HepG2 (cell line): ENCODE measurements at regions not wholly inside any gene's neighbourhood (a gene's known extent, or its start where the extent isn't known, plus 50 kb on each side); places are given as distances from the start of the nearest gene placed in this dataset.

Experiments used
- ATAC-seq: fragments of 200-7000 bp; cut with Tn5 transposase; 3 replicates; pipeline ENCODE4 v1.9.1; 2020; ENCODE audit warnings: mild to moderate bottlenecking, moderate library complexity
- BruUV-seq: library from RNA; stranded (reverse); fragments of 400-500 nt; replicated peaks from 2 replicates; lab custom pipeline; 2021; lab: Mats Ljungman, UMichigan
- CTCF ChIA-PET: fragments of 300-600 bp; formaldehyde crosslinking; extraction: SDS; loops from one replicate; lab custom pipeline; 2021; ENCODE audit warnings: low total read pairs, inconsistent platforms, low intra/inter-chr PET ratio; lab: Yijun Ruan, JAX
- POLR2A ChIA-PET: fragments of 350-600 bp; sonication (Branson Sonifier 250); formaldehyde crosslinking; loops from one replicate; lab custom pipeline; 2020; ENCODE audit warnings: antibody characterized with exemption, inconsistent platforms; lab: Yijun Ruan, JAX
- DNase-seq: peaks from one replicate; pipeline ENCODE4 v3.0.0-alpha.2; 2015; ENCODE audit warnings: low spot score
- FAIRE-seq: peaks from 3 replicates; lab custom pipeline; 2011; peaks lifted over from hg19 to GRCh38; lab: Jason Lieb, UNC
- H2AFZ ChIP-seq: one replicate; pipeline ENCODE4 v1.6.1; 2011; ENCODE audit warnings: low read length, inconsistent platforms
- H3K27ac ChIP-seq: fragments of 300-600 bp; 3 replicates; pipeline ENCODE4 v1.8.0; 2011; ENCODE audit warnings: mixed run types, mild to moderate bottlenecking, mixed read lengths, low read length, inconsistent platforms; ENCODE audit not compliant: insufficient read depth; ENCODE audit errors: extremely low read length
- H3K27me3 ChIP-seq, 2 experiments: fragments of 200-600 bp in 1 of 2; 2 replicates in 1 of 2; 3 replicates in 1 of 2; pipeline versions ENCODE4 v1.6.0 to v1.8.0; 2011; ENCODE audit warnings: low read length in 2 of 2, mild to moderate bottlenecking in 2 of 2, moderate library complexity in 2 of 2, inconsistent platforms in 1 of 2; ENCODE audit not compliant: insufficient read depth in 2 of 2, control insufficient read depth in 1 of 2
- H3K36me3 ChIP-seq, 2 experiments: fragments of 200-600 bp in 1 of 2; replicated peaks in 1 of 2; 2 replicates in 1 of 2; 3 replicates in 1 of 2; pipeline versions ENCODE4 v1.5.1 to v1.8.0; 2011; ENCODE audit warnings: low read length in 2 of 2, inconsistent platforms in 1 of 2; ENCODE audit not compliant: insufficient read depth in 2 of 2, control insufficient read depth in 1 of 2
- H3K4me1 ChIP-seq: 2 replicates; pipeline ENCODE4 v1.5.1; 2012; ENCODE audit warnings: low read length, inconsistent platforms; ENCODE audit not compliant: insufficient read depth
- H3K4me2 ChIP-seq: 2 replicates; pipeline ENCODE4 v1.6.0; 2011; ENCODE audit warnings: low read depth, low read length, inconsistent platforms
- H3K4me3 ChIP-seq, 3 experiments: fragments of 200-600 bp in 1 of 3; sonication (generic), shearing (Covaris generic) in 1 of 3; replicated peaks in 1 of 3; 2 replicates each; pipeline ENCODE4 v1.5.1; 2011 to 2016; ENCODE audit warnings: low read length in 3 of 3, inconsistent platforms in 2 of 3, low read depth in 2 of 3, mild to moderate bottlenecking in 2 of 3, control low read depth in 1 of 3, mixed read lengths in 1 of 3; ENCODE audit not compliant: insufficient read depth in 1 of 3
- H3K79me2 ChIP-seq: one replicate; pipeline ENCODE4 v1.6.1; 2011; ENCODE audit warnings: low read length, inconsistent platforms; ENCODE audit not compliant: insufficient read depth
- H3K9ac ChIP-seq: 2 replicates; pipeline ENCODE4 v1.6.0; 2011; ENCODE audit warnings: mild to moderate bottlenecking, low read depth, low read length, inconsistent platforms; ENCODE audit not compliant: insufficient read depth
- H3K9me3 ChIP-seq: 2 replicates; pipeline ENCODE4 v1.5.1; 2012; ENCODE audit warnings: mild to moderate bottlenecking, low read length
- H4K20me1 ChIP-seq: 2 replicates; pipeline ENCODE4 v1.6.0; 2011; ENCODE audit warnings: inconsistent platforms, mild to moderate bottlenecking, low read length, moderate library complexity; ENCODE audit not compliant: insufficient read depth
- ARID3A ChIP-seq: IDR thresholded peaks from 2 replicates; pipeline ENCODE4 v1.6.1; 2012; ENCODE audit warnings: low read depth, low read length, improper control_type of control experiment
- KDM1A ChIP-seq: IDR thresholded peaks from 2 replicates; pipeline ENCODE4 v1.6.1; 2016; ENCODE audit warnings: missing compliant biosample characterization
- MAFF ChIP-seq: IDR thresholded peaks from 2 replicates; pipeline ENCODE4 v1.6.1; 2011; ENCODE audit warnings: low read depth, low read length, improper control_type of control experiment
- MXD4 ChIP-seq: IDR thresholded peaks from 2 replicates; pipeline ENCODE4 v1.6.1; 2016; ENCODE audit warnings: mild to moderate bottlenecking, missing biosample characterization, missing genetic modification reagents
- PBX3 ChIP-seq: sonication (generic); formaldehyde crosslinking; IDR thresholded peaks from 2 replicates; pipeline ENCODE4 v1.8.1; 2023; ENCODE audit warnings: missing genetic modification reagents, inconsistent platforms, borderline replicate concordance
- SNAPC4 ChIP-seq: sonication (generic); formaldehyde crosslinking; IDR thresholded peaks from 2 replicates; pipeline ENCODE4 v1.4.0; 2020; ENCODE audit warnings: mild to moderate bottlenecking, missing genetic modification reagents
- WGBS: methylation state at CpG from one replicate; pipeline ENCODE4 v1.1.6; 2017; ENCODE audit warnings: low lambda C conversion rate; 5-methylcytosine and 5-hydroxymethylcytosine counted together
- in situ Hi-C: cut with HindIII; loops from 2 replicates; pipeline ENCODE4 v1.10.0; 2017; ENCODE audit warnings: low pct_unique_long_range_greater_than_20kb; ENCODE audit not compliant: extremely low pct_ligation_motif_present
- intact Hi-C: fragments of 100-400 bp; cut with micrococcal nuclease; formaldehyde crosslinking; loops from one replicate; pipeline ENCODE4 v1.10.0; 2022; ENCODE audit not compliant: unreplicated experiment
- TF ChIP-seq, protein P1 (sequence below): sonication (generic); formaldehyde crosslinking; IDR thresholded peaks from 2 replicates; pipeline ENCODE4 v1.4.0; 2020; ENCODE audit warnings: missing genetic modification reagents, borderline replicate concordance
- TF ChIP-seq, protein P2 (sequence below): sonication (generic); formaldehyde crosslinking; IDR thresholded peaks from 2 replicates; pipeline ENCODE4 v1.5.0; 2020; ENCODE audit warnings: missing genetic modification reagents

DNA sequence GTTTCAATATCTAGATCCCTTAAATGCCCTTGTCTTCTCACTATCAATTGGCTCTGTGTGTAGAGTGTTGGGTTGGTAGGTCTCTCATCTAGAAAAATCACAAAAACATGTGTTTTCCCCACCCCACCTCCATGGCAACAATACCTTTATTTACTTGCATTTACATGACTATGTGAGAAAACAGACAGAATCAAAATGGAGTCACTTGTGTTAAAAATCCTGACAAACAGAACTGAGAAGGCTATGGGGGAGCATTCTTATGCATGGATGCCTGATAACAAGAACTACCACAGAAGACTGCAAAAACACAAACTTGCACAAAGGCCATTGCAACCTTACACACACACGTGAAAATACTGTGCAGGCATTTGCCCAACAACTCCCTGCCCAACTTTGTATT lies 1352.9 kb upstream of the CDH9 start:
- Histone ChIP-seq H3K9ac (no peak overlapping the region), H3K27me3 (no peaks in the 10 kb centered on the region), H3K4me2 (no peak overlapping the region), H3K79me2 (no peaks in the 10 kb centered on the region), H3K36me3 (no peaks in the 10 kb centered on the region), H3K27ac (no peak overlapping the region), H2AFZ (no peak overlapping the region), H4K20me1 (no peaks in the 10 kb centered on the region), H3K4me3 (no peak overlapping the region), H3K4me1 (no peaks in the 10 kb centered on the region), H3K9me3 (no peaks in the 10 kb centered on the region)
- TF ChIP-seq, protein P1, sequence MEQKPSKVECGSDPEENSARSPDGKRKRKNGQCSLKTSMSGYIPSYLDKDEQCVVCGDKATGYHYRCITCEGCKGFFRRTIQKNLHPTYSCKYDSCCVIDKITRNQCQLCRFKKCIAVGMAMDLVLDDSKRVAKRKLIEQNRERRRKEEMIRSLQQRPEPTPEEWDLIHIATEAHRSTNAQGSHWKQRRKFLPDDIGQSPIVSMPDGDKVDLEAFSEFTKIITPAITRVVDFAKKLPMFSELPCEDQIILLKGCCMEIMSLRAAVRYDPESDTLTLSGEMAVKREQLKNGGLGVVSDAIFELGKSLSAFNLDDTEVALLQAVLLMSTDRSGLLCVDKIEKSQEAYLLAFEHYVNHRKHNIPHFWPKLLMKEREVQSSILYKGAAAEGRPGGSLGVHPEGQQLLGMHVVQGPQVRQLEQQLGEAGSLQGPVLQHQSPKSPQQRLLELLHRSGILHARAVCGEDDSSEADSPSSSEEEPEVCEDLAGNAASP, result no peak
- TF ChIP-seq MAFF (no peak), MXD4 (CRISPR knock-in tag) (no peak)
- FAIRE-seq (no peak), ATAC-seq (no peak), DNase-seq (no peak)
- CTCF ChIA-PET, result no interaction called here
- intact Hi-C loops (no loop called here), in situ Hi-C loops (no loop called here)
- no TSS peak for BruUV-seq
- POLR2A ChIA-PET, result no interaction called here
- WGBS, result 8% methylated on average over 1 of the region's 1 CpG

DNA sequence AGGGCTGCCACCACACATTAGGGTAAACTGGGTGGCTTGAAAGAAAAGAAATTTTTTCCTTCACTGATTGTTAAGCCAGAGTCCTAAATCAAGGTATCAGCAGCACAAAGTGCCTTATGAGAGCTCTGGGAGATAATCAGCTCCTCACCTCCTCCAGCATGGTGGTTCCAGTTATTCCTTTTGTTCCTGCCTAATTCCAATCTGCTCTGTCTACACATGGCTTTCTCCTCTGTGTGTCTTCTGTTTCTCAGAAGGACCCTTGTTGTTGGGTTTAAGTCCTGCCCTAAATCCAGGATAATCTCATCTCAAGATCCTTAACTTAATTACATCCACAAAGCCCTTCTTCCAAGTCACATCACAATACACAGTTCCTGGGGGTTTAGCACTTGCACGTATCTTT lies 1352.0 kb upstream of the CDH9 start:
- no peak for FAIRE-seq
- no peaks in the 10 kb centered on the region for H4K20me1 ChIP-seq
- TF ChIP-seq ARID3A (no peak), PBX3 (CRISPR knock-in tag) (no peak), SNAPC4 (CRISPR knock-in tag) (no peak), KDM1A (CRISPR knock-in tag) (no peak)
- TF ChIP-seq, protein P2, sequence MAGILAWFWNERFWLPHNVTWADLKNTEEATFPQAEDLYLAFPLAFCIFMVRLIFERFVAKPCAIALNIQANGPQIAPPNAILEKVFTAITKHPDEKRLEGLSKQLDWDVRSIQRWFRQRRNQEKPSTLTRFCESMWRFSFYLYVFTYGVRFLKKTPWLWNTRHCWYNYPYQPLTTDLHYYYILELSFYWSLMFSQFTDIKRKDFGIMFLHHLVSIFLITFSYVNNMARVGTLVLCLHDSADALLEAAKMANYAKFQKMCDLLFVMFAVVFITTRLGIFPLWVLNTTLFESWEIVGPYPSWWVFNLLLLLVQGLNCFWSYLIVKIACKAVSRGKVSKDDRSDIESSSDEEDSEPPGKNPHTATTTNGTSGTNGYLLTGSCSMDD (CRISPR knock-in tag), result no peak

More for the DNA sequence above, 1352.0 kb upstream of the CDH9 start:
- ATAC-seq, result no peak
- POLR2A ChIA-PET, result no interaction called here
- CTCF ChIA-PET, result no interaction called here
- H3K27ac ChIP-seq, result no peak overlapping the region
- in situ Hi-C loops (no loop called here), intact Hi-C loops (no loop called here)
- H3K4me2 ChIP-seq, result no peak overlapping the region
- no peaks in the 10 kb centered on the region for H3K4me1 ChIP-seq
- no peak for DNase-seq
- no TSS peak for BruUV-seq
- no peaks in the 10 kb centered on the region for H3K27me3 ChIP-seq
- no peak overlapping the region for H3K9ac ChIP-seq
- H3K79me2 ChIP-seq, result no peaks in the 10 kb centered on the region
- H3K4me3 ChIP-seq, result no peak overlapping the region
- H2AFZ ChIP-seq, result no peak overlapping the region
- H3K36me3 ChIP-seq, result no peaks in the 10 kb centered on the region
- 9% methylated on average over 1 of the region's 1 CpG for WGBS
- H3K9me3 ChIP-seq, result no peaks in the 10 kb centered on the region
